Fibroblast of pulmonary artery (primary cell): ENCODE measurements at regions not wholly inside any gene's neighbourhood (a gene's known extent, or its start where the extent isn't known, plus 50 kb on each side); places are given as distances from the start of the nearest gene placed in this dataset.

Experiments
- DNase-seq: peaks from one replicate; pipeline ENCODE4 v3.0.0-alpha.2; 2010; ENCODE audit warnings: low read depth
- H3K4me3 ChIP-seq: replicated peaks from 2 replicates; pipeline ENCODE4 v1.5.1; 2011; ENCODE audit warnings: low read depth, mild to moderate bottlenecking, control low read depth, low read length, moderate library complexity
- TF ChIP-seq, protein P1 (sequence below): IDR thresholded peaks from 2 replicates; pipeline ENCODE4 v1.5.1; 2011; ENCODE audit warnings: mild to moderate bottlenecking, control low read depth, low read length, inconsistent platforms; ENCODE audit errors: missing control alignments

DNA sequence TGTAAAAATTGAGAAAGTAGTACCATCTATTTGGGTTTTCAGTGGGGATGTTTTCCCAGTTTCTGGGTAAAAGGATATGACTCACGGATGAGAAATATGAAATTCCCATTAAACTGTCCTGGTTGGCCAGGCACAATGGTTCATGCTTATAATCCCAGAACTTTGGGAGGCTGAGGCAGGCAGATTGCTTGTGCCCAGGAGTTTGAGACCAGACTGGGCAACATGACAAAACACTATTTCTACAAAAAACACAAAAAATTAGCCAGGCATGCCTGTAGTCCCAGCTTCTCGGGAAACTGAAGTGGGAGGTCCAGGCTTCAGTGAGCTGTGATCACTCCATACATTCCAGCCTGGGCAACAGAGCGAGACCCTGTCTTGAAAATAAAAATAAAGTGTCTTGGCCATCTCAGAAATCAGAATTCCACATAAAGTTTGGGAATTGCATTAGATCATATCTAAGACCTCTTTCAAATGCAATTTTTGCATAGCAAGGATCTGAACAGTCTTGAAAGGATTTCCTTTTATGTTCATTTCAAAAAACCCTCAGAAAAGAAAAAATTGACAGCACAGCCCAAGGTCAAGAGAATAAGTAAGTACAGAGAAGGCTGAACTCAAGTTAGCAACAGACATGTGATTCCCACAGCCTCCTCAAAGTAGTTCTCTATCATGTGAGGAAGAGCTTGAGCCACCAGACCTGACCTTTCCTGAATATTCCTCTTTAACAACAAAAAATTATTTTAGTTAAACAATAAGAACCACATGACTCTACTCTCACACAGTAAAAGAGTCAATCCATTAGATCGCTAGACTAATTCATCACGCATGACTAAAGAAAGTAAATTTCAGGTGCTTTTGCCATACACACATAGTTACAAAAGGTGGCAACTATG, 141.5 kb upstream of the CAV2 start:
- TF ChIP-seq, protein P1, sequence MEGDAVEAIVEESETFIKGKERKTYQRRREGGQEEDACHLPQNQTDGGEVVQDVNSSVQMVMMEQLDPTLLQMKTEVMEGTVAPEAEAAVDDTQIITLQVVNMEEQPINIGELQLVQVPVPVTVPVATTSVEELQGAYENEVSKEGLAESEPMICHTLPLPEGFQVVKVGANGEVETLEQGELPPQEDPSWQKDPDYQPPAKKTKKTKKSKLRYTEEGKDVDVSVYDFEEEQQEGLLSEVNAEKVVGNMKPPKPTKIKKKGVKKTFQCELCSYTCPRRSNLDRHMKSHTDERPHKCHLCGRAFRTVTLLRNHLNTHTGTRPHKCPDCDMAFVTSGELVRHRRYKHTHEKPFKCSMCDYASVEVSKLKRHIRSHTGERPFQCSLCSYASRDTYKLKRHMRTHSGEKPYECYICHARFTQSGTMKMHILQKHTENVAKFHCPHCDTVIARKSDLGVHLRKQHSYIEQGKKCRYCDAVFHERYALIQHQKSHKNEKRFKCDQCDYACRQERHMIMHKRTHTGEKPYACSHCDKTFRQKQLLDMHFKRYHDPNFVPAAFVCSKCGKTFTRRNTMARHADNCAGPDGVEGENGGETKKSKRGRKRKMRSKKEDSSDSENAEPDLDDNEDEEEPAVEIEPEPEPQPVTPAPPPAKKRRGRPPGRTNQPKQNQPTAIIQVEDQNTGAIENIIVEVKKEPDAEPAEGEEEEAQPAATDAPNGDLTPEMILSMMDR: no peak
- no peak overlapping the region for H3K4me3 ChIP-seq
- DNase-seq: peak; percentile 56

DNA sequence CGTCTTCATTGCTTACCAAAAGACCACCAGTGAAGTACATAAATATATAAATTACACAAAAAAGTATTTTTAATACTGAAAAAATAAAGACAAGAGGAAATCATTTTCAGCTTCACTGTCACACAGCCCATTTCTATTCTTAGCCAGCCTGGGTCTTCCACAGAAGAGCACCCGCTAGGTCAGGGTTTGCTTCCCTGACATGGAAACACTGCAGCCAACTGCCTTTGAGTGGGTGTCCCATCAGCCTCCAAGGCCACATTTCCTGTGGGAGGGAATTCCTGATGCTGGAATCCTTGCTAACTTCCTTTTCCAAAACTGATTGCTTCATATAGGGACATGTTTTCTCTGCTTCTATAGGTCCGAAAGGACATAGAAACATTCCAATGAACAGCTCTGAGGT, 137.8 kb upstream of the CAV2 start:
- TF ChIP-seq, protein P1: no peak
- H3K4me3 ChIP-seq: no peak overlapping the region
- peak; percentile 14 for DNase-seq

DNA sequence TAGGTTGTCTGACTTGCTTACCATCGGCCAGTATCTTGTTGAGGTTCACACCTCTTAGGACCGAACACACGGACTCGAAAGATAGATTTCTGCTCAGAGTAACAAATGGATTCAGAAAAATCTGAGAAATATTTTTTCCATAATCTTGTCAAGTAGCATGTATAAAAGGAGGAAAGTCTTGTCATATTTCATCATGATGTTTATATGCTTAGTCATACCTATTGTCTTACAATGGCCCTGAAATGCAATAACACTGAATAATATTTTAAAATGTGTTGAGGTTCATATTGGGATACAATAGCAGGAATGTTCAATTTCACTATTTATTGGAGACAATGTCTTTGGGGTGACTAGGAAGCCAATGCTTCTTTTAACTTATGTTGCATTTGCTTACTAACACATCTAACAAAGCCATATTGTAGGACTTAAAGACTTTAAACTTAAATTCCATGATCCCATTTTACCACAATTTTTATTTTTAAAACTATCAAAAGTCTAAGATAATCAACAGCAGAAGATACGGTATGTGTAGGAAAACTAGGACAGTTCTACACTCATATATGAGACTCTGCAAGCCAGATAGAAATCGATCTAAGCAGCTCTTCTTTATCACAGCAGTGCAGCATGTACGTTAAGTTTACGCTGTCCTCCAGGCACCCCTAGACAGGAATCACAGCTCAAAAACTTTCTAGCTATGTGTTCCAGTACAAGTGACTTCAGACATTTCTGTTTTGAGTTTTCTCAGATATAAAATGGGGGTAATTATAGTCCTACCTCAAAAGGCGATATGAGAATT, 135.7 kb upstream of the CAV2 start:
- H3K4me3 ChIP-seq: no peak overlapping the region
- TF ChIP-seq, protein P1: no peak
- DNase-seq: peak; percentile 65

DNA sequence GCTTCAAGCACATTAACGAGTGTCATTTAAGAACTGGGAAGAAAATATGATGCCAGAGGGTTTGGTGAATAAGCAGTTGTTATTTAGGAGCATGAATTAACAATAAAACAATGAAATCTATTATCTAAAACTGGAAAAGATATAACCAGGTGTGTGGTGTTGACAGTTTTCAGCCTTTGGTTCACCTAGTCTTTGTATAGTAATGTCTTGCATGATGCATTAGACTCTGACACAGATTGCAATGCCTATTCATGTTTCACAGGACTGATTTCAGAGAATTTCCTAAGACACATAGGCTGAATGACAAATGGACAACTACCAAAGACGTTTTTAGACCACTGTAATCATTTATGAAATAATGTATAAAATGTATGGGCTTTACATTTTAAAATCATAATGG, 135.1 kb upstream of the CAV2 start:
- TF ChIP-seq, protein P1: no peak
- H3K4me3 ChIP-seq: no peak overlapping the region

DNA sequence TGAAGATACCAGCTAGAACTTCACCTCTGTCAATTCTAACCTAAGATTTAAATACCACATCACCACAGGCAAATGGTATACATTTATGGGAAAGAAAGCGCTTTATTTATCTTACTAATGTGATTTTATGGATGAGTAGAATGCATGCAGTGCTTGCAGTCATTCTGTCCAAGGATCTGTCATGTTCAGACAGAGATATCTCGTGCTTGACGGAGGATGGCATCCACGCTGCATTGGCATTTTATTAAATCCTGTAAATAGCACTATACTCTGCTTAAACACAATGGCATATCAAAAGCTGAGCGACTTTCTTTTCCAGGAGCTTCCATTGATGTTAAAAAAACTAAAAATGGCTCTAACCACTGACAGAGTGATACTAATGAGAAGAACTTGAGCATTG, 133.7 kb upstream of the CAV2 start:
- DNase-seq: no peak
- TF ChIP-seq, protein P1: no peak
- no peak overlapping the region for H3K4me3 ChIP-seq

More for the DNA sequence above, 135.1 kb upstream of the CAV2 start:
- DNase-seq: no peak

DNA sequence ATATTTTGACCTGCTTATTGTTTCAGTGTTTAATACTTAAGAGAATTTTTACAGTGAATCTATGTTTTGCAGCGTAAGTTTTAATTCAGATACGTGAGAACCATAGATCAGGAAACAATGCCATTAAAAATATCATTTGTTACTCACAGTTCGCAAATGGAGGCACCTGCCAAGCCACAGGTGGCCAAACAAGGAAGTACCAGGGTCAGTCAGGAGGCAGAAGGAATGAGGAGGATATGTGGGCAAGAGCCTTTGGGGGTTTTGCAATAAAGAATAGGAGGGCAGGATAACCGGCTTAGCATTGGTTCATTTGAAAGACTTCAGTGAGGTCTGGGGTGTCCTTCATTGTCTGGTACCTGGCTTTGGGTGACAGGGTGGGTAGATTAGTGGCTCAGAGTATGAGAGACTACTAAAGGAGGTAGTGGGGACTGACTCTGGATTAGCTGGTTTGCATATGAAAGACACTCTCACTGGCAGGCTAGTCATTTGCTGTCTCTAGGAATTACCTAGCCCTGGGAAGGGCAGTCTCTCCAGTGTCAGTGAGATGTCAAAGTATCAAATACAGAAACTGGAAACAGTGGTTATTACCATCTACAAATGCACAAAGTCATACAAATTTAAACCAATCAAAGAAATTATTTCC, 132.2 kb upstream of the CAV2 start:
- DNase-seq: no peak
- TF ChIP-seq, protein P1: no peak
- H3K4me3 ChIP-seq: no peak overlapping the region
